OCI-LY7 (cell line): ENCODE measurements at regions not wholly inside any gene's neighbourhood (a gene's known extent, or its start where the extent isn't known, plus 50 kb on each side); places are given as distances from the start of the nearest gene placed in this dataset.
A peak's percentile ranks its signal among the peaks of the same experiment; 100 is the strongest.

Experiments
- BruUV-seq: library from RNA; stranded (reverse); fragments of 400-500 nt; replicated peaks from 2 replicates; lab custom pipeline; 2021; lab: Mats Ljungman, UMichigan
- CTCF ChIA-PET: fragments of 300-600 bp; sonication (Branson Sonifier 250); formaldehyde crosslinking; loops from one replicate; lab custom pipeline; 2022; ENCODE audit warnings: antibody characterized with exemption; ENCODE audit not compliant: unreplicated experiment; lab: Charles Lee
- POLR2A ChIA-PET: fragments of 300-600 bp; sonication (Branson Sonifier 250); formaldehyde crosslinking; loops from one replicate; lab custom pipeline; 2022; ENCODE audit warnings: antibody characterized with exemption; lab: Charles Lee
- DNase-seq: peaks from one replicate; pipeline ENCODE4 v3.0.0-alpha.2; 2015; ENCODE audit warnings: low spot score
- H2AFZ ChIP-seq: fragments of 200-600 bp; sonication (generic), shearing (Covaris generic); 2 replicates; pipeline ENCODE4 v1.6.1; 2014; ENCODE audit warnings: mild to moderate bottlenecking, antibody characterized with exemption, low read length, moderate library complexity
- H3K27ac ChIP-seq: fragments of 200-600 bp; sonication (generic); 2 replicates; pipeline ENCODE4 v1.5.1; 2014; ENCODE audit warnings: mixed run types, low read depth, mild to moderate bottlenecking, moderate library complexity, low read length, inconsistent platforms; ENCODE audit not compliant: poor library complexity, severe bottlenecking
- H3K36me3 ChIP-seq: fragments of 200-600 bp; sonication (generic); 2 replicates; pipeline ENCODE4 v1.6.1; 2014; ENCODE audit warnings: mild to moderate bottlenecking, antibody characterized with exemption, low read length, moderate library complexity, mixed read lengths; ENCODE audit not compliant: insufficient read depth
- H3K4me1 ChIP-seq: fragments of 200-600 bp; sonication (generic); 2 replicates; pipeline ENCODE4 v1.5.1; 2014; ENCODE audit warnings: mild to moderate bottlenecking, low read length; ENCODE audit not compliant: insufficient read depth, poor library complexity, severe bottlenecking
- H3K4me2 ChIP-seq: fragments of 200-600 bp; sonication (generic); 2 replicates; pipeline ENCODE4 v1.6.1; 2014; ENCODE audit warnings: mild to moderate bottlenecking, low read length
- H3K4me3 ChIP-seq: fragments of 200-600 bp; sonication (generic); 2 replicates; pipeline ENCODE4 v1.5.1; 2014; ENCODE audit warnings: mild to moderate bottlenecking, low read depth, low read length; ENCODE audit not compliant: poor library complexity, severe bottlenecking
- H3K79me2 ChIP-seq: fragments of 200-600 bp; sonication (generic); 2 replicates; pipeline ENCODE4 v1.6.1; 2016; ENCODE audit warnings: low read depth, mild to moderate bottlenecking, low read length, moderate library complexity, mixed read lengths; ENCODE audit not compliant: insufficient read depth
- H3K9me2 ChIP-seq: fragments of 200-600 bp; sonication (generic); 2 replicates; pipeline ENCODE4 v1.6.1; 2016; ENCODE audit warnings: mild to moderate bottlenecking, low read length, mixed read lengths; ENCODE audit not compliant: insufficient read depth
- H3K9me3 ChIP-seq: fragments of 200-600 bp; sonication (generic); 2 replicates; pipeline ENCODE4 v1.6.1; 2014; ENCODE audit warnings: mild to moderate bottlenecking, mixed run types, low read length, mixed read lengths
- H4K20me1 ChIP-seq: fragments of 200-600 bp; sonication (generic); 2 replicates; pipeline ENCODE4 v1.6.1; 2014; ENCODE audit warnings: mild to moderate bottlenecking, antibody characterized with exemption, low read length, moderate library complexity, mixed read lengths; ENCODE audit not compliant: insufficient read depth
- CTCF ChIP-seq: fragments of 200-600 bp; sonication (generic); conservative IDR thresholded peaks from 2 replicates; pipeline ENCODE4 v1.5.1; 2014; ENCODE audit warnings: mild to moderate bottlenecking, antibody characterized with exemption, low read length, moderate library complexity, mixed read lengths
- EZH2phosphoT487 ChIP-seq: fragments of 200-600 bp; sonication (generic); IDR thresholded peaks from 2 replicates; pipeline ENCODE4 v1.6.1; 2018; ENCODE audit warnings: low read depth, borderline replicate concordance, mild to moderate bottlenecking, mixed run types, antibody characterized with exemption, low read length, moderate library complexity, mixed read lengths
- intact Hi-C: fragments of 100-400 bp; cut with micrococcal nuclease; formaldehyde crosslinking; loops from one replicate; pipeline ENCODE4 v1.10.0; 2022; ENCODE audit not compliant: unreplicated experiment

GRCh38 chr16:80477838-80478237 is 63.0 kb upstream of the DYNLRB2 start:
- H3K9me2 ChIP-seq = no peaks in the 10 kb centered on the region
- ChIA-PET POLR2A (interaction anchor here (0.7 kb wide), 1 partner anchor 103 kb away, joined by 7 read pairs; no protein-coding TSS in a partner anchor), CTCF (no interaction called here)
- no peak overlapping the region for H3K4me3 ChIP-seq
- no peaks in the 10 kb centered on the region for H3K36me3 ChIP-seq
- no peaks in the 10 kb centered on the region for H3K9me3 ChIP-seq
- no peak for DNase-seq
- H2AFZ ChIP-seq = no peak overlapping the region
- TF ChIP-seq CTCF = no peak
- no peak for TF ChIP-seq EZH2phosphoT487
- H3K27ac ChIP-seq = no peak overlapping the region
- H4K20me1 ChIP-seq = no peaks in the 10 kb centered on the region
- no peak overlapping the region for H3K4me2 ChIP-seq
- no TSS peak for BruUV-seq
- no peaks in the 10 kb centered on the region for H3K79me2 ChIP-seq
- no peaks in the 10 kb centered on the region for H3K4me1 ChIP-seq
- intact Hi-C loops = no loop called here

- Histone ChIP-seq H3K9me2 (no peaks in the 10 kb centered on the region), H3K36me3 (no peaks in the 10 kb centered on the region), H3K79me2 (no peaks in the 10 kb centered on the region), H3K4me3 (no peak overlapping the region), H3K4me2 (no peak overlapping the region), H3K4me1 (no peaks in the 10 kb centered on the region), H2AFZ (no peak overlapping the region), H3K9me3 (no peaks in the 10 kb centered on the region), H4K20me1 (no peaks in the 10 kb centered on the region), H3K27ac (no peak overlapping the region)
- TF ChIP-seq CTCF (no peak), EZH2phosphoT487 (no peak)
- DNase-seq = no peak
- intact Hi-C loops = no loop called here
- BruUV-seq = no TSS peak
- ChIA-PET CTCF (no interaction called here), POLR2A (no interaction called here)
Measured at GRCh38 chr16:80468029-80468428, 72.8 kb upstream of the DYNLRB2 start.

GRCh38 chr16:80466024-80466987 is 74.5 kb upstream of the DYNLRB2 start:
- BruUV-seq = no TSS peak
- TF ChIP-seq EZH2phosphoT487 (no peak), CTCF (peak; percentile 94)
- Histone ChIP-seq H3K79me2 (no peaks in the 10 kb centered on the region), H3K27ac (no peak overlapping the region), H3K9me3 (no peaks in the 10 kb centered on the region), H4K20me1 (no peaks in the 10 kb centered on the region), H3K4me2 (no peak overlapping the region), H3K36me3 (no peaks in the 10 kb centered on the region), H3K4me1 (no peaks in the 10 kb centered on the region), H2AFZ (no peak overlapping the region), H3K4me3 (no peak overlapping the region), H3K9me2 (no peaks in the 10 kb centered on the region)
- POLR2A ChIA-PET = no interaction called here
- CTCF ChIA-PET = no interaction called here
- peak; percentile 67 for DNase-seq
- intact Hi-C loops = no loop called here
